Body of pancreas (tissue), 4 donors: ENCODE measurements at regions not wholly inside any gene's neighbourhood (a gene's known extent, or its start where the extent isn't known, plus 50 kb on each side); places are given as distances from the start of the nearest gene placed in this dataset.

Experiments used
- ATAC-seq: fragments of 150-250 bp; one replicate; pipeline ENCODE4 v1.9.1; 2016
- DNase-seq, 4 donors: peaks; one replicate each; pipeline ENCODE4 v3.0.0-alpha.2; 2019
- H3K27ac ChIP-seq, 4 donors: fragments of 200-600 bp; sonication (generic); 1 replicate in 3 of 4; 2 replicates in 1 of 4; pipeline versions ENCODE4 v1.5.1 to v1.6.1; 2016 to 2019; ENCODE audit warnings: mild to moderate bottlenecking in 1 of 4, mixed read lengths in 1 of 4, moderate library complexity in 1 of 4
- H3K27me3 ChIP-seq, 2 donors: fragments of 200-600 bp; sonication (generic); one replicate each; pipeline ENCODE4 v1.6.0; 2016; ENCODE audit warnings: mild to moderate bottlenecking in 1 of 2
- H3K36me3 ChIP-seq, 2 donors: fragments of 200-600 bp; sonication (generic); replicated peaks in 1 of 2; 2 replicates each; pipeline ENCODE4 v1.5.1; 2016; ENCODE audit warnings: low read depth in 2 of 2; ENCODE audit not compliant: insufficient read depth in 1 of 2
- H3K4me1 ChIP-seq: fragments of 200-600 bp; sonication (generic); one replicate; pipeline ENCODE4 v1.6.0; 2016
- H3K4me3 ChIP-seq, 2 donors: fragments of 200-600 bp; sonication (generic); 1 replicate in 1 of 2; 2 replicates in 1 of 2; pipeline ENCODE4 v1.5.1; 2016 to 2019
- H3K9me3 ChIP-seq, 3 donors: fragments of 200-600 bp; sonication (generic); 1 replicate in 2 of 3; 2 replicates in 1 of 3; pipeline ENCODE4 v1.5.1; 2016
- CTCF ChIP-seq, 7 experiments: fragments of 450-650 bp in 4 of 7; fragments of 200-600 bp in 3 of 7; sonication (generic) in 3 of 7; IDR thresholded peaks; one replicate each; pipeline ENCODE4 v1.5.1; 2016 to 2019; ENCODE audit warnings: antibody characterized with exemption in 7 of 7
- POLR2A ChIP-seq, 3 donors: fragments of 450-650 bp; IDR thresholded peaks; one replicate each; pipeline ENCODE4 v1.6.1; 2016; ENCODE audit warnings: antibody characterized with exemption in 3 of 3, mild to moderate bottlenecking in 2 of 3
- WGBS, 2 donors: methylation state at CpG; one replicate each; pipeline ENCODE4 v1.1.5; 2017; 5-methylcytosine and 5-hydroxymethylcytosine counted together
- intact Hi-C: fragments of 100-400 bp; cut with DNase I; formaldehyde crosslinking; loops from one replicate; pipeline ENCODE4 v1.15.1; 2023

- intact Hi-C loops: no loop called here
- ATAC-seq (peak; percentile 22), DNase-seq (no peak)
- TF ChIP-seq CTCF (IDR thresholded peaks at IDR 0.05) (no peak), POLR2A (IDR thresholded peaks at IDR 0.05) (no peak)
- WGBS, 2 donors: 81 to 100% methylated on average over 2 of the region's 2 CpGs
- Histone ChIP-seq H3K4me1 (peaks cover 65% of the 10 kb centered on the region), H3K27ac (peak overlapping the region; percentile 79 to 88 (median 87)), H3K36me3 (no peaks in the 10 kb centered on the region), H3K27me3 (no peaks in the 10 kb centered on the region), H3K9me3 (no peaks in the 10 kb centered on the region), H3K4me3 (no peak overlapping the region)
Measured at GRCh38 chr1:212228076-212228475, 57.1 kb upstream of the PPP2R5A start.

GRCh38 chr1:212228591-212229119, 56.6 kb upstream of the PPP2R5A start:
- peak overlapping the region; percentile 79 to 88 (median 87) for H3K27ac ChIP-seq
- DNase-seq: peak; percentile 74 to 86 (median 83)
- peaks cover 65% of the 10 kb centered on the region for H3K4me1 ChIP-seq
- no peaks in the 10 kb centered on the region for H3K9me3 ChIP-seq
- no peak overlapping the region for H3K4me3 ChIP-seq
- intact Hi-C loops: no loop called here
- H3K27me3 ChIP-seq: no peaks in the 10 kb centered on the region
- 23 to 25% methylated on average over 8 of the region's 8 CpGs for WGBS, 2 donors
- peak; percentile 93 for ATAC-seq
- H3K36me3 ChIP-seq: no peaks in the 10 kb centered on the region
- TF ChIP-seq POLR2A (IDR thresholded peaks at IDR 0.05): peak in 1 of 3 donors; percentile 18
- TF ChIP-seq CTCF (IDR thresholded peaks at IDR 0.05): peak in 1 of 7 experiments; percentile 13

- H3K27ac ChIP-seq: peak overlapping the region; percentile 25 to 88 (median 87)
- no peak overlapping the region for H3K4me3 ChIP-seq
- H3K9me3 ChIP-seq: no peaks in the 10 kb centered on the region
- intact Hi-C loops: no loop called here
- DNase-seq (no peak), ATAC-seq (no peak)
- no peaks in the 10 kb centered on the region for H3K27me3 ChIP-seq
- H3K4me1 ChIP-seq: peaks cover 71% of the 10 kb centered on the region
- WGBS, 2 donors: 63 to 91% methylated on average over 2 of the region's 2 CpGs
- H3K36me3 ChIP-seq: no peaks in the 10 kb centered on the region
- TF ChIP-seq POLR2A (IDR thresholded peaks at IDR 0.05) (no peak), CTCF (IDR thresholded peaks at IDR 0.05) (no peak)
Measured at GRCh38 chr1:212229654-212230053, 55.6 kb upstream of the PPP2R5A start.

GRCh38 chr1:212230329-212230728, 54.9 kb upstream of the PPP2R5A start:
- Histone ChIP-seq H3K4me3 (no peak overlapping the region), H3K27me3 (no peaks in the 10 kb centered on the region), H3K36me3 (no peaks in the 10 kb centered on the region), H3K9me3 (no peaks in the 10 kb centered on the region), H3K27ac (peak overlapping the region in 1 of 4 donors; percentile 88), H3K4me1 (peaks cover 74% of the 10 kb centered on the region)
- no peak for ATAC-seq
- TF ChIP-seq POLR2A (IDR thresholded peaks at IDR 0.05): no peak
- TF ChIP-seq CTCF (IDR thresholded peaks at IDR 0.05): no peak
- 92 to 95% methylated on average over 3 of the region's 3 CpGs for WGBS, 2 donors
- no peak for DNase-seq
- intact Hi-C loops: no loop called here

GRCh38 chr1:212231372-212231771, 53.8 kb upstream of the PPP2R5A start:
- Histone ChIP-seq H3K4me3 (no peak overlapping the region), H3K4me1 (peaks cover 66% of the 10 kb centered on the region), H3K27me3 (no peaks in the 10 kb centered on the region), H3K9me3 (no peaks in the 10 kb centered on the region), H3K27ac (peak overlapping the region in 3 of 4 donors; percentile 7 to 32 (median 25)), H3K36me3 (no peaks in the 10 kb centered on the region)
- DNase-seq (peak in 3 of 4 donors; percentile 30 to 47 (median 32)), ATAC-seq (peak; percentile 25)
- TF ChIP-seq CTCF (IDR thresholded peaks at IDR 0.05) (no peak), POLR2A (IDR thresholded peaks at IDR 0.05) (no peak)
- WGBS, 2 donors: 55 to 58% methylated on average over 1 of the region's 1 CpG
- intact Hi-C loops: no loop called here
